ENCODE measurements at regions not wholly inside any gene's neighbourhood (a gene's known extent, or its start where the extent isn't known, plus 50 kb on each side); places are given as distances from the start of the nearest gene placed in this dataset.
"Not testable (repeated sequence)": the region's sequence is repeated elsewhere in the genome, so short reads cannot be mapped to it uniquely, and the experiment has no call there.

DNA sequence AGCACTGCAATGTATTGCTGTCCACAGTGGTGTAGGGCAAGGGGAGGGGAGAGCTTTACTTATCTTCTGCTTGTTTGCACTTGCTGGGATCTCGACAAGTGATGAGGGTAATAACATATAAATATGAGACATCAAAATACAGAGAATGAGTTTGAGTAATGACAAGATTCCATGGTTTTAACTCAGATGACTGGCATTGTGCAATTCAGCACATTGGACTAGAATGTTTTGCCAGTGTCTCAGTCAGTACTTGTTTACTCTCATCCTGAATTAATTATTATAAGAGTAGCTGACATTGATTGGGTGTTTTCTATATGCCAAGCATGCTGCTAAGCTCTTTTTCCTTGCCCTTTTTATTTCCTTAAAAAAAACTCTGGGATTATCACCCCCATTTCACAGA lies 306.7 kb upstream of the MMADHC start:
- DNase-seq (ENCODE audit: low read depth in 2 of 3, low spot score in 2 of 3): no peak

DNA sequence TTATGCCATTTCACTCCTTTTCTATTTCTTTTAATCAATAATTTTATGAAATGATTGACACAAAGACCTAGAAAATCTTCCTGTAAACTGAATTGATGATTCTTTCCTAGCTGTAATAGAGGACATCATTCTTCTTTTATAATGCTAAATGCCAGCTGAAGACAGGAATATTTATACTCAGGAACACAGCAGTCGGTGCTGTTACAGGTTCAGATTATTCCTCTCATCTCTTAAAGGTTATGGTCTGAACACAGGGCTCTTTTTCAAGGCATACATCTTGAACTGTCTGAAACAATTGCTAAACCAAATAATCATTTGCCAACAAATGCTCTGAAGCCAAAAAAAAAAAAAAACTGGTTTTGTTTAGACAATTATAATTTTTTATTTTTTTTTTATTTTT lies 305.0 kb upstream of the MMADHC start:
- DNase-seq (ENCODE audit: low read depth in 2 of 3, low spot score in 2 of 3): no peak

DNA sequence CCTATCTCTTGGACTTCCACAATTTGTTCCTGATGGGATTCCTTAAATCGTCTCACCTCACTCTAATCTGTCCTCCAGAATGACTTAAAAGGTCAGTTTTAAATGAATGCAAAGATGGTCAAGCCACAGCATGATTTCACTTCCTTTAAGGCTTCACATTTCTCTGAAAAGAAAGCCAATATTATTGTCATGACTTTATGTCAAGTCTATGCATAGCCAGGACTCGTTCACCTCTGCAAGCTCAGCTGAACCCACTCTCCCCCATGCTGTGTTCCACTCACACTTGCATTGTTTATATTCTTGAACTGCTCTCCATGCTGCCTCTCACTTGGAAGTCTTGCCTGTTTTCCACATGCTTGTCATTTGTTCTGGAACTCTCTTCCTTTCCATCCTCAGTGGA lies 298.4 kb upstream of the MMADHC start:
- no peak for DNase-seq (ENCODE audit: low read depth in 2 of 3, low spot score in 2 of 3)

DNA sequence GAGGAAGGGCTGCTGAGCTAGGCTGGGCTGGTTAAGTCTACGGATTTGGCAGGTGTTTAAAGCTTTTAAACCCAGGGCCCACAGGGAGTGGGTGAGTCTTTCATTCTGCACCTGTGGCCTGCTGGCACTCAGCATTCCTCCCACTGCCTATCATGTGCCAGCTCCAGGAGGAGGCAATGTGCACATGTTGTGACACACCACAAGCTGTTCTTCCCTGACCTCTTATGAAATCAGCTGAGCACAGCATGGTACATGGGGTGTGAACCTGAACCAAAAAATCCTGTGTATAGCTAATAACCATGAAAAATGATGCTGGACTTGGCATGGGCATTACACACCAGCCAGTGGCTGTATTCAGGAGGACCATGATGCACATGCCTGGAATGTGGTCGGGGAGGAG lies 297.9 kb upstream of the MMADHC start:
- DNase-seq (ENCODE audit: low read depth in 2 of 3, low spot score in 2 of 3): no peak

DNA sequence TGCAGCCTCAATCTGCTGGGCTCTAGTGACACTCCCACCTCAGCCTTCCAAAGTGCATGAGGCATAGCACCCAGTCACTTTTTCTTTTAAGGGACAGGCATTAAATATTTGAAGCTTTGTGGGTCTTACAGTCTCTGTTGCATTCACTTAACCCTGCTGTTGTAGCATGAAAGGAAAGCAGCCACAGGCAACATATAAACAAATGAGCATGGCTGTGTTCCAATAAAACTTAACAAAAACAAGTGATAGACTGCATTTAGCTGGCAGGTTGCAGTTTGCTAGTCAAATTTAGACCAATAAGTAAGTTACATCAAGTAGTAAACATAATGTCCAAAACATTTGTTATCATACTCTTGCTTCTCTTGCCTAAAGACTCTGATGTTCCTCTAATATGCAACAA lies 297.3 kb upstream of the MMADHC start:
- no peak for DNase-seq (ENCODE audit: low read depth in 2 of 3, low spot score in 2 of 3)

DNA sequence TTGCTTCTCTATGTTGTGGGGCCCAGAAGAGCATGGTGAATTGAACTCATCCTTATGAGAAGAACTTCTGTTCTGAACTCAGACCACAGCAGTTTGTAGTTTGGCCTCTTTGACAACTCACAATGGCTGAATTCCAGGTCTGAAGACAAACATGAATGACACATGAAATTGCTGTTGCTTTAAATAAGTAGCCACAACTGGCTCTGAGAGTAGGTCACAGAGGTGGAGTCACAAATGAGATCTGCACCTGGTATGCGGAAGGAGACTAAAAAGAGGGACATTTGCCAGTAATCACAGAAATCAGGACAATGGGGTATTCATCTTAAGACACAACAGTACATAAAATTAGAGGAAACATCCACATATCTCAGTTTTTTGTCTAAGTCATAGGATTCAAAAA lies 290.3 kb upstream of the MMADHC start:
- DNase-seq (ENCODE audit: low read depth in 2 of 3, low spot score in 2 of 3): no peak

DNA sequence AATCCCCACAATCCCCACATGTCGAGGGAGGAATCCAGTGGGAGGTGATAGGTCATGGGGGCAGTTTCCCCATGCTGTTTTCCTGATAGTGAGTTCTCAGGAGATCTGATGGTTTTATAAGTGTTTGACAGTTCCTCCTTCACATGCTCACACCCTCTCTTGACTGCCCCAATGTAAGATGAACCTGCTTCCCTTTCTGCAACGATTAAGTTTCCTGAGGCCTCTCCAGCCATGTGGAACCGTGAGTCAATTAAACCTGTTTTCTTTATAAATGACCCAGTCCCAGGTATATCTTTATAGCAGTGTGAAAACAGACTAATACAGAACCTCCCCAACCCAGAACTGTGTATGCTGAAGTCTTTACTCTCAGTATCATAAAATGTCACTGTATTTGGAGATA lies 289.5 kb upstream of the MMADHC start:
- no peak for DNase-seq (ENCODE audit: low read depth in 2 of 3, low spot score in 2 of 3)

DNA sequence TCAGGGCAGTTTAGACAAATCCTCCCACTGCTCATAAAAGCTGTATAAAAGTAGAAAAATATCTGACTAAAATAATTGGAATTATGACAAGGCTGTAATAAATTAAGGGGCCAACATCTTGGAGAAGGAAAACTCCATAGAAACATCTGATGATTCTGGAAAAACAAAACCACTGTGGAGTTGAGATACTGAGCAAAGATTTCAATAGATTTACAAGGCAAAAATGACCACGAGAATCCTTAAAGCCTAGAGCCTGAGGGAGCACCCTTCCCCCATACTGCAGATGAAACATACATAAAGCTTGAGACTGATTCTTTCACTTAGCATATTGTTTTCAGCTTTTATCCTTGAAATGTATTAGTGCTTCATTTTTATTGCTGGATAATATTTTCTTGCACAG lies 286.4 kb upstream of the MMADHC start:
- DNase-seq (ENCODE audit: low read depth in 2 of 3, low spot score in 2 of 3): no peak

DNA sequence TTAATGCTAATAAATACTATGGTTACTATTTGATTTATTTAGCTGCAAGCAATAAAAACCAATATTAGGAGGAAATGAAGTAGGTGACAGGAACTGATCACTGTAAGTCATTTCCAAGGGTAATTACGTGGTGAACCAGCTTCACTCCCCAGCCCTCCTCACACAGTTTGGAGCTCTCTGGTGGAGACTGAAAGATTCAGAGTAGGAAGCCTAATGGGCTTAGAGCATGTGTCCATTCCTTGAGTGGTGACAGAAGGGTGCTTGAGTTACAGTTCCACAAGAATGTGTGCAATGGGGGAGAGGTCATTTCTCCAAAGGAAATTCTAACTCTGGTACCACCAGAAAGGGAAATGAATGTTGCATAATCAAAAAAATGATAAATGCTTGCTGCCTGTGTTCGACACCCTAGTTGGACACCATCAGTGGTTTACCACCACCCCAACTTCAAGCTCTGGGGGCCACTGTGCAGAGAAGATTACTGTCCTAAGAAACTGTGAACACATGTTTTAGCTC lies 285.1 kb upstream of the MMADHC start:
- no peak for DNase-seq (ENCODE audit: low read depth in 2 of 3, low spot score in 2 of 3)

DNA sequence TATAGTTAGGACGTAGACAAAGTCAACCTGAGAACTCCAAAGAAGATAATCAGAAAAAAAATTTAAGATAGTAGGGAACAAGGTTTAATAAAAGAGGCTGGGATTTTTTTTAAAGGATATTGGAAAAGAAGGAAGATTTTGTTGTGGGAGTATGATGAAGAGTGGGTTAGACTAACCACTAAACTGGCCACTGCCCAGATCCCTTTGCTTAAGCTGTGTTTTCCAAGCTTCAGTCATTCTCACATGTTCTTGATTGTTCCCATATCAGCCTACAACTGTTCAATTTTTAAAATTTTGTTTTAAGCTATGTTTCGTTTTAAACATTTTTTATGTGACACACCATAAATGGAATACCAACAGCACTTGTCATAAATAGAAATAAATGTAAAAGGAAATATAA lies 284.5 kb upstream of the MMADHC start:
- DNase-seq (ENCODE audit: low read depth in 2 of 3, low spot score in 2 of 3): no peak

DNA sequence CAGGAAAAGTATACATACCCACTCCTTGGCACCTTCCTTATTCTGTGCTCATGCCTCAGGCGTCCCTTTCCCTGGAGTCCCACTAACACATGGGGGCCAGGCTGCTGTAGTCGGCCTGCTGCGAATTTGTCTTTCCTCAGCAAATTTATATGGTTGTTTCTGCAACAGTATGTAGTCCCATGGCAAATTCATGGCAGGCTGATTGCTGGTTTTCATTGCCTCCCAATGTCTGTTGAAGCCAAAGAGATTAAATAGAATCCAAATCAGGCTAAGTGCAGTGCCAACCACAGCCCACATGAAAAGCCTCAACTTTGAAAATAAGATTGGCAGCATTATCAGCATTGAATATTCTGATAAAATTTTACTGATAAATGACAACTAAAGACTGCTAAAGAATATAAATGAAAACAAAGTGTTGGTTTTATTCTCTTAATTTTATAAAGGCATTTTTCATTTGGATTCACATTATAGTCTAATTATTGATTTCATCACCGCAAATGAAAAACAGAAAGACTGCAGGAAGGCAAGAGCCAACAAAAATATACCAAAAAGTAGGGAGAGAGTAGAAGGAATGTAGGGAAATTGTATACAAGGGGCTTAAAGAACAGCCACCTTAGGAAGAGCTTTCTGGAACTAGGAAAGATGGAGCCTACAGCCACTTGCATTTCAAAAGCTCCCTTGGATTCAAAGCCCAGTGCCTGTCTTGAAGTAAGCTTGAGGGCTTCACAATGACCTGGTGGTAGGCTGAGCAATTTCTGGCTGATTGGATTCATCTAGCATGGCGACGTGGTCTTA lies 283.7 kb upstream of the MMADHC start:
- DNase-seq (ENCODE audit: low read depth in 2 of 3, low spot score in 2 of 3): no peak

DNA sequence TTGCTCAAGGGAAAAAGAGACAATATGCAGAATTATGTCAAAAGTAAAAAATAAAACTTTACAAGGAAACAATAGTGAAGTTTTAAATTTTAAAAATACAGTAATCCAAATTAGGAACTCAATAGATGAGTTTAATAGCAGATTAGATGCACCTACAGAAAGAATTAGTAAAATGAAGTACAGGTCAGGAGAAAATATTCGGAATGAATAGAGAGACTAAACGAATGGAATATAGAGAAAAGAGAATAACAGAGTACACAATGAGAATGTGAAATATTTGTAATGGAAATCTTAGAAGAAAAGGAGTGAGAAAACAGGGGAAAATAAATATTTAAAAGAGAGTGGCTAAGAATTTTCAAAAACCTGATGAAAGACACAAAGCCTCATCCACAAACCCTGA lies 275.7 kb upstream of the MMADHC start:
- DNase-seq (ENCODE audit: low read depth in 2 of 3, low spot score in 2 of 3): no peak

DNA sequence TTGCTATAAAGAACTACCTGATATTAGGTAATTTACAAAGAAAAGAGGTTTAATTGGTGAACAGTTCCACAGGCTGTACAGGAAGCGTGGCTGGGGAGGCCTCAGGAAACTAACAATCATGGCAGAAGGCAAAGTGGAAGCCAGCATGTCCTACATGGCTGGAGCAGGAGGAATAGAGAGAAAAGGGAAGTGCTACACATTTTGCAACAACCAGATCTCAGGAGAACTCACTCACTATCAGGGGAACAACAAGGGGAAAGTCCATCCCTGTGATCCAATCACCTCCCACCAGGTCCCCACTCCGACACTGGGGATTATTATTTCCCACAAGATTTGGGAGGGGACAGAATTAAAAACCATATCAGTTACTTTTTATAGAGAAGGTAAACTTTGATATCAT lies 273.5 kb upstream of the MMADHC start:
- DNase-seq (ENCODE audit: low read depth in 2 of 3, low spot score in 2 of 3): no peak

DNA sequence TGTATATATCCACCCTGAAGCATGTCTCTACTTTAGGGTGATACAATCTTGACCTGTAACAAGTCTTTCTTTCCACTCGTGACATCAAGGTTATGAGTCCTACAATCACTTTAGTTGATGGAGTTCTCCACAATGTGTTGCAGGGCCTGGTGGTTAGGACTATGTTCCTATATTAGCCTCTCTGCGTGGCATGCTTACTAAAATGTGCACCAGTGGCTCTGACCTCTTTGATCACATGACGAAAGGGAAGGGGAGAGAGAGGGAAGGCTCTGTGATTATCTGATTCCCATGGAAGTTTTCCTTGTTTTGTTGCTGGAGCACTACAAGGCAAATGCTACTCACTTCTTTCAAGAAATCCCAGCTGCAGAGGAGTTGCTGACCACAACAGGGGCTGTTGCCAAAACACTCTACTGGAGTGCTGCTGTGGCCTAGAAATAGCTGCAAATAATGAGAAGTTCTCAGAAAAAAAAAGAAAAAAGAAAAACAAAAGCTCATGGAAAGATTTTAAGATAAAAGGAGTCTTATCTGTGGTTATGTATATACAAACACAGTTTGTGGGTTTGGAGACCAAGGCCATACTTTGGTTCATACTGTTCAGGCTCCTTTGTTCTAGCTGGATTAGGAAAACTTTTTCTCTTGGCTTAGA lies 272.8 kb upstream of the MMADHC start:
- DNase-seq (ENCODE audit: low read depth in 2 of 3, low spot score in 2 of 3): no peak

DNA sequence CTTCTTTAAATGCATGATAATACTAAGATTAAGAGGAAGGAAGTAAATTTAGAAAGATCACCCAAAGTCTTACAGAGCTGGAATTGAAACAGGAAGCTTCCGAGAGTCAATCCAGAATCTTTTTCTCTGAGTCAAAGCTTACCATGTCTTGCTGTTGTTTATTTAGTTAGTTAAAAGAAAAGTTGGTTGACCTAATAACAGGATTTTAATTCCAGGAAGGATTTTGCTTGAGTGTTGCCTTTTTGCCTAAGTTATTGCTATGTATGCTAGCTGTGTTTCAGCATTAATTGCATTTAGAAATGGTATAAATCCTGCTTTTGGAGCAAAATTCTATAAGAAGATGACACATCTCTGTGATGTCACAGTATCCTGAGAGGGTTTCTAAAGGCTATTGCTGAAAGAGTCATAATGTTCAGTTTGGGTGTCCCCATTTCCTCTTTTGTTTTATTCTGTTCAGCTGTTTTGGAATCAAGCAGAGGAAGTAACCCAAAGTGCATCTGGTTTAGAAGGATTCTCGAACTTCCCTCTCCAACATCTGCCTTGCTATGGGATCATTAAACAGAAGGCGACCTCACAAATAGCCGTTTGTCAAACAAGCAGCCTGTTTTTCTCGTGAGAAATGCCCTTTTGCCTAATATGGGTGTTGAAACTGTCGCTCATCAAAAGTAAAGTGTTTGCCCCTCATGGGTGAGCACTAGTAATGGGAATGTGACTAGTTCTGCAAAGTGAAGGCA lies 271.5 kb upstream of the MMADHC start:
- DNase-seq (ENCODE audit: low read depth in 2 of 3, low spot score in 2 of 3): no peak

DNA sequence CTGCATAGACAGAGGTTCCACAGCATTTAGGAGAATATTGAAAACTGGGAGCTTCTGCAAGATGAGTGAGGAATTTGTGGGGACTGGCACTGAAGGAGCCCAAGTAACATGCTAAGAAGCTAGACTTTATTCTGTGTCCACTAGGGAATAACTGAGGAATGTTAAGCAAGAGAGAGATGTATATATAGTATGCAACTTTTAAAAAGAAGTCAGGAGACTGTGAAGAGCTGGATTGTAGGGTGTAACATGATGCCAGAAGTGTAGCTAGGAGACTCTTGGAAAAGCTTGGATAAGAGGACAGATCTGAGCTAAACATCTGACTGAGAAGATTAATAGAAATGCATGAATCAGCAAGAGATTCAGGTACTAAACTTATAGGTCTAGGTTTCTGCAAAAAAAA lies 270.6 kb upstream of the MMADHC start:
- no peak for DNase-seq (ENCODE audit: low read depth in 2 of 3, low spot score in 2 of 3)

DNA sequence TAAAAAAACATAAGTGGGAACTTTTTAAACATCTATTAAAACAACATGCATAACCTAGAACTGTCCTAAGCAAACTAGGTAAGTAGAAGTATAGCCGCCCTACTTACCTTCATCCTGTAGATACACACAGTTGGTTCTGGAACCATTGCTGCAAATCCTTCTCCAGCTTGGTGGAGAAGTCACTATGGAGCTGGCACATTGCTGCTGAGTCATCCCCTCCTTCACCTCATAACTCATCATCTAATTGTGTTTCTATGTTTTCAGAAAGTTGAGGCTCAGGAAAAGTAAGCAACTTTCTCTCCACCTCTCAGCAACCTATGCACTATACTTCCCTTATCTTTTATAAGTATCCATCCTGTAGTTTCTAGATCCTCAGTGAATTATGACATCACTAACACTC lies 269.8 kb upstream of the MMADHC start:
- no peak for DNase-seq (ENCODE audit: low read depth in 2 of 3, low spot score in 2 of 3)

DNA sequence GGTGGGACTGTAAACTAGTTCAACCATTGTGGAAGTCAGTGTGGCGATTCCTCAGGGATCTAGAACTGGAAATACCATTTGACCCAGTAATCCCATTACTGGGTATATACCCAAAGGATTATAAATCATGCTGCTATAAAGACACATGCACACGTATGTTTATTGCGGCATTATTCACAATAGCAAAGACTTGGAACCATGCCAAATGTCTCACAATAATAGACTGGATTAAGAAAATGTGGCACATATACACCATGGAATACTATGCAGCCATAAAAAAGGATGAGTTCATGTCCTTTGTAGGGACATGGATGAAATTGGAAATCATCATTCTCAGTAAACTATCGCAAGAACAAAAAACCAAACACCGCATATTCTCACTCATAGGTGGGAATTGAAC lies 268.3 kb upstream of the MMADHC start:
- not testable (repeated sequence) for DNase-seq (ENCODE audit: low read depth in 2 of 3, low spot score in 2 of 3)

DNA sequence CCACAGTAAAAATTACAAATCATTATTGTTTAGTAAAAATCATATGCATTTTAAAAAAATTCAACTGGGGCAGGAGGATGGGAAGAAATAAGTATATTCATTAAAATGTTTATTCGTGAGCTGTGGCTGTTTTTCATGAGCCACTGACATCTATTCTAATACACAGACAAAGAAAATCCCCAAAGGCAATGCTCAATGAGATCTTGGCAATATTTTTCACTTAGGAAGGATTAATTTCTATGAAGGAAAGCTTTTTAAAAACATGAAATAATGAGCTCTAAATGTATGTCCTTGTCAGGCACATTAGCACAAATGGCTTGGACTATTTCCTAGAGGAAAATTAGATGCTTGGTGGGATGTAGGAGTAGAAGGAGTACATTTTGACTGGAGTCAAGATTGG lies 262.0 kb upstream of the MMADHC start:
- DNase-seq (ENCODE audit: low read depth in 2 of 3, low spot score in 2 of 3): no peak

DNA sequence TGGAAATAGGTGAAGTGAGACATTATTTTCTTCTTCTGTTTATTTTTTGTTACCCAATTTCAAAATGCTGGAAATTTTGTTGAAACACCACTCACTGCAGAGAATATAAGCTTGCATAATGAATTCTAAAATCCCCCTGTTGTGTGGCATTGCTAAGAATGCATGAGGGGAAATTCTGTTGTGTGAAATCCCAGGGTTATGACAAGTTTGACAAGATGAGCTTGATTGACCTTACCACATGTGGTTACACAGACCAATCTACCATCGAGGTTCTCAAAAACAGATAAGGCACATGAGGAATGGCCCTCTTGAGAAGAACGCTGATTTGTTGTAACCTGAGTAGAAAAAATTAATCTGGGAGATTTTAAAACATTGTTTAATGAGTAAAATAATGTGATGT lies 261.6 kb upstream of the MMADHC start:
- no peak for DNase-seq (ENCODE audit: low read depth in 2 of 3, low spot score in 2 of 3)

DNA sequence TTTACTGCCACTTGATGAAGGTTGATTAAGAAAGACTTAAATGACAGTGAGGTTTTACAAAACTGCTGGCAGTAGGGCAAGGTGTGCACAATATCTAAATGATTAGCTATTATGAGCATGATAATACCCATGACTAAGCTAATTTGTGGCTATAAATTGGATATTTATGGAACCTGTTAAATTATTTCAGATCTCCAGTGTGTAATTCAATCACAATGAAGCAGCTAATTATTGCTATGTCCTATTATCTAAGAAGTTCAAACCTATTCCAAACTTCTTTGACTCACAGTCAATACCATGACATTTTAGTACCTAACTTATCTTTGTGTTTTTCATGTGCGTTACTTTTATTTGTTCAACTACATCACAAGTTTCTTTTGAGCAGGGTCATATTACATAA lies 253.8 kb upstream of the MMADHC start:
- no peak for DNase-seq (ENCODE audit: low read depth in 2 of 3, low spot score in 2 of 3)

DNA sequence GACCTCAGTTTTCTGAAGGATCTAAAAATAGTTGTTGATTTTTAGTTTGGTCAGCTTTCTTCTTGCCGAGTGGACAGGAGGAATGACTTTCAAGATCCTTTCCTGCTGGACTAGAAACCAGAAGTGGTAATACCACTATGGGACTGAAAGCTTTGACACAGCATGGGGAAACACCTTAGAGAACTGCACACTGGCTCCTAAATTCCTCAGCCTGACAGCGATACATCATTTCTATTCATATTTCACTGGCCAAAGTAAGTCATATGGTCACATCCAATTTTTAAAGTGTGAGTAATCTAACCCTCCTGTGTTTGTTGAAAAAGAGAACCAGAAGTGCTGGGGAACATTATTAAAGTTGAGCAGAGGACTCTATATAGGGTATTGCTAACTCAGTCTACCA lies 244.7 kb upstream of the MMADHC start:
- DNase-seq (ENCODE audit: low read depth in 2 of 3, low spot score in 2 of 3): no peak

Measured in hematopoietic multipotent progenitor cell (in vitro differentiated cells).